Osteocyte (in vitro differentiated cells): ENCODE measurements at regions not wholly inside any gene's neighbourhood (a gene's known extent, or its start where the extent isn't known, plus 50 kb on each side); places are given as distances from the start of the nearest gene placed in this dataset.

Experiments used
- DNase-seq: peaks from one replicate; pipeline ENCODE4 v3.0.0; 2021; ENCODE audit warnings: mixed read lengths; ENCODE audit not compliant: unreplicated experiment; ENCODE audit errors: extremely low spot score
- H3K27ac Mint-ChIP-seq: one replicate; pipeline ENCODE4 v1.8.0; 2021; ENCODE audit warnings: mild to moderate bottlenecking, mixed read lengths; ENCODE audit not compliant: unreplicated experiment
- H3K27me3 Mint-ChIP-seq: one replicate; pipeline ENCODE4 v1.8.0; 2021; ENCODE audit warnings: mixed read lengths; ENCODE audit not compliant: unreplicated experiment
- H3K36me3 Mint-ChIP-seq: one replicate; pipeline ENCODE4 v1.8.0; 2021; ENCODE audit warnings: mixed read lengths; ENCODE audit not compliant: unreplicated experiment
- H3K4me1 Mint-ChIP-seq: one replicate; pipeline ENCODE4 v1.8.0; 2021; ENCODE audit warnings: mixed read lengths; ENCODE audit not compliant: unreplicated experiment
- H3K4me3 Mint-ChIP-seq: one replicate; pipeline ENCODE4 v1.8.0; 2021; ENCODE audit warnings: mild to moderate bottlenecking, moderate library complexity, mixed read lengths; ENCODE audit not compliant: unreplicated experiment
- H3K9me3 Mint-ChIP-seq: one replicate; pipeline ENCODE4 v1.8.0; 2021; ENCODE audit warnings: mixed read lengths; ENCODE audit not compliant: unreplicated experiment
- TF ChIP-seq, protein P1 (sequence below): fragments of 200-600 bp; sonication (generic); IDR thresholded peaks from 2 replicates; pipeline ENCODE4 v1.5.0; 2021; ENCODE audit warnings: antibody characterized with exemption, mild to moderate bottlenecking, moderate library complexity

DNA sequence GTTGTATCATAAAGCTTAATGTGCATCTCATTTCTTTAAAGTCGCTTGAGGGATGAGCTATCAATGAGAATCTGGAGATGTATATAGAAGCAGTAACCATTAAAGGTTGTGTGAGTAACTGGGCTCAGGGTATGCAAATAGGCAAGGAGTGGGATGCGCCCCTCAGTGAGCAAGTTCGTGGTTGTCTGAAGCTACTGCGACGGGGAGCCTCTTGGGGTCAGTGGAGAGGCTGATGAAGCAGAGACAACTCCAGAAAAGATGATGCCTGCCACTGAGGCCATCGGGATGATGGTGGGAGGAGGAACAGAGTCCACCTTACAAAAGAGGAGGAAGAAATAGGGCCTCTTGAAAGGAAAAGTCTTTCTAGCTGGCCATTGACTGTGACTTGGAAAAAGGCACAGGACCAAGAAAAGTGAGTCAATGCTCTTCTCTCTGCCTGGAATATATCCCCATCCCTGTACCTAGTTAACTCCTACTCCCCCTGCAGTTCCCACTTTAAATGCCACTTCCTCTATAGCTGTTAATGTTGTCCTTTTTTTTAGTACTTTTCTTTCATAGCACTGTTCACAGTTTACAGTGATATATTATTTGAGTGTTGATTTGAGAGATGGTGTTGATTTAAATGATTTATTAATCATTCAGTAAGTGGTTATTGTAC, 51.4 kb upstream of the LSM6 start:
- Mint-ChIP-seq H3K4me1 (no peaks in the 10 kb centered on the region), H3K9me3 (peaks cover 4% of the 10 kb centered on the region), H3K27ac (no peak overlapping the region), H3K36me3 (no peaks in the 10 kb centered on the region), H3K4me3 (no peak overlapping the region), H3K27me3 (peaks cover 21% of the 10 kb centered on the region)
- TF ChIP-seq, protein P1, sequence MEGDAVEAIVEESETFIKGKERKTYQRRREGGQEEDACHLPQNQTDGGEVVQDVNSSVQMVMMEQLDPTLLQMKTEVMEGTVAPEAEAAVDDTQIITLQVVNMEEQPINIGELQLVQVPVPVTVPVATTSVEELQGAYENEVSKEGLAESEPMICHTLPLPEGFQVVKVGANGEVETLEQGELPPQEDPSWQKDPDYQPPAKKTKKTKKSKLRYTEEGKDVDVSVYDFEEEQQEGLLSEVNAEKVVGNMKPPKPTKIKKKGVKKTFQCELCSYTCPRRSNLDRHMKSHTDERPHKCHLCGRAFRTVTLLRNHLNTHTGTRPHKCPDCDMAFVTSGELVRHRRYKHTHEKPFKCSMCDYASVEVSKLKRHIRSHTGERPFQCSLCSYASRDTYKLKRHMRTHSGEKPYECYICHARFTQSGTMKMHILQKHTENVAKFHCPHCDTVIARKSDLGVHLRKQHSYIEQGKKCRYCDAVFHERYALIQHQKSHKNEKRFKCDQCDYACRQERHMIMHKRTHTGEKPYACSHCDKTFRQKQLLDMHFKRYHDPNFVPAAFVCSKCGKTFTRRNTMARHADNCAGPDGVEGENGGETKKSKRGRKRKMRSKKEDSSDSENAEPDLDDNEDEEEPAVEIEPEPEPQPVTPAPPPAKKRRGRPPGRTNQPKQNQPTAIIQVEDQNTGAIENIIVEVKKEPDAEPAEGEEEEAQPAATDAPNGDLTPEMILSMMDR: peak; percentile 10
- no peak for DNase-seq

DNA sequence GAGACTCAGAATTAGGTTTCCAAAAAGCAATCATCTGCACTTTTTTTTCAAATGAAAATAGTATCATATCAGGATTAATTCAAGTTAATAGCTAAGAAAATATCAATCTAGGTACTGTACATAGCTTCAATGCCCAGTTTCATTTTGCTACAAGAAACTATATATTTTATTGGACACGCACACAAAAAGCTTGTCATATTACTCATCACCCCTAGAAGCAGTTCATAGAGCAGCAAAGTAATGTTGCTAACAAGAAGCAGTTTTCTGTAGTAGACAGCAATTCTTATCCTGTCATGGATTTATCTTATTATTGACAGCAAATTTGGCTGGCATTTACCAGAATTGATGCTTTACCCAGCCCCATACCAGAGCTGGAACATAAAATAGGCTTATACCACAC, 52.3 kb upstream of the LSM6 start:
- Mint-ChIP-seq H3K36me3 (no peaks in the 10 kb centered on the region), H3K9me3 (peaks cover 4% of the 10 kb centered on the region), H3K4me3 (no peak overlapping the region), H3K27me3 (peaks cover 21% of the 10 kb centered on the region), H3K4me1 (no peaks in the 10 kb centered on the region), H3K27ac (no peak overlapping the region)
- TF ChIP-seq, protein P1: no peak
- no peak for DNase-seq

DNA sequence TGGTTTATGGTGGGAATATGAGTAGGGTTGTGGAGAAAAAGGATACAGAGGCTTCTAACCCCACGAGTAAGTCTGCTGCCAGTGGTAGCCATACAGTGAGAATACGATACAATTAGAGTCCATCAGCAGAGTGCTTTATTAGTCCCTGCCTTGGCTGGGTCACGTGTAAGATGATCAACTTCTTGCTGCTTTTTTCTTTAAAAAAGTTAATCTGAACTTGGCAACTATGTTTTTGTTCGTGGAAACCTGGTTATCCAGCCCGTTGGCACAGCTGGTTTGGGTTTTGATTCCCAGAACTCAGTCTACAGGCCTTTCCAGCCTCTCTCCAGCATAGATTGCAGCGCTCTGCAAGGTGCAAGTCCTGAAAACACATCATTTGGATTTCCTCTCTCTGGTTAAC, 53.1 kb upstream of the LSM6 start:
- H3K36me3 Mint-ChIP-seq: no peaks in the 10 kb centered on the region
- H3K4me1 Mint-ChIP-seq: no peaks in the 10 kb centered on the region
- H3K27me3 Mint-ChIP-seq: peaks cover 19% of the 10 kb centered on the region
- H3K4me3 Mint-ChIP-seq: no peak overlapping the region
- no peak overlapping the region for H3K27ac Mint-ChIP-seq
- peaks cover 4% of the 10 kb centered on the region for H3K9me3 Mint-ChIP-seq
- TF ChIP-seq, protein P1: no peak
- DNase-seq: no peak

DNA sequence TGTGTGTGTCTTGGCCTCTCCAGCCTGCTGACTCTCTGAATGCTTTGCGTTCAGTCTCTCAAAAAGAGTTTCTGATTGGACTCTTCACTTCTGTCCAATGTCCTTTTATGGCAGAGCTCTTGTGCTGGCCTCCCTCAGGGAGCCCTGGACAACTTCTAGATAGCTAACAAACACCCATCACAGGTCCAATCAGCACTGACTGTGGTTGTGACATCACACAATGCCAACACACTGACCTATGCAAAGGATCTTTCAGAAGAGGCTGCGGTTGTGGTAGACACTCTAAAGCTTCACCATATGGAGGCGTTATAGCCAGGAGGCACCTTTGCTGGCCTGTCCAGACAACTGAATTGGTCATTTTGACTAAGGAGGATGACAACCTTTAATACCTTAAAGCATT, 53.8 kb upstream of the LSM6 start:
- DNase-seq: no peak
- peaks cover 4% of the 10 kb centered on the region for H3K9me3 Mint-ChIP-seq
- H3K27me3 Mint-ChIP-seq: peaks cover 19% of the 10 kb centered on the region
- TF ChIP-seq, protein P1: no peak
- no peaks in the 10 kb centered on the region for H3K4me1 Mint-ChIP-seq
- no peak overlapping the region for H3K4me3 Mint-ChIP-seq
- no peak overlapping the region for H3K27ac Mint-ChIP-seq
- H3K36me3 Mint-ChIP-seq: no peaks in the 10 kb centered on the region

DNA sequence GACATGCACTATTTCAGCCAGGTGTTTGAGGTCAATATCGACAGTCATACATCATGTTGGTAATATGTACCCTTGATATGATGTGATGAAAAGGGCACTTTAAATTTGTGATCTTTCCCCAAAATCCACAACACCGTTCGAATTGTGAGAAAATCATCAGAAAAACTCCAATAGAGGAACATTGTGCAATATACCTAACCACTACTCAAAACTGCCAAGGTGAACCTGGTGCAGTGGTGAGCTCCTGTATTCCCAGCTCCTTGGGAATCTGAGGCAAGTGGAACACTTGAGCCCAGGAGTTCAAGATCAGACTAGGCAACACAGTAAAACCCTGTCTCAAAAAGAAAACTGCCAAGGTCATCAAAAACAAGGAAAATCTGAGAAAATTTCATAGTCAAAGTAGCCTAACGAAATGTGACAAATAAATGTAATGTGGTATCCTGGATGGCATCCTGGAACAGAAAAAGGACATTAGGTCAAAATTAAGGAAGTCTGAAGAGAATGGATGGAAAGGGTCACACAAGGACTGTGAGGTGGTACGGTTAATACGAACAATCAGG, 55.6 kb upstream of the LSM6 start:
- no peaks in the 10 kb centered on the region for H3K9me3 Mint-ChIP-seq
- no peaks in the 10 kb centered on the region for H3K4me1 Mint-ChIP-seq
- no peaks in the 10 kb centered on the region for H3K36me3 Mint-ChIP-seq
- no peak overlapping the region for H3K4me3 Mint-ChIP-seq
- H3K27me3 Mint-ChIP-seq: peaks cover 23% of the 10 kb centered on the region
- DNase-seq: no peak
- TF ChIP-seq, protein P1: no peak
- no peak overlapping the region for H3K27ac Mint-ChIP-seq
